Lower lobe of right lung (tissue), 2 donors: ENCODE measurements at regions not wholly inside any gene's neighbourhood (a gene's known extent, or its start where the extent isn't known, plus 50 kb on each side); places are given as distances from the start of the nearest gene placed in this dataset.

ENCODE experiments used
- ATAC-seq, 2 donors: fragments of 200-7000 bp; cut with Tn5 transposase; one replicate each; pipeline ENCODE4 v1.9.1; 2020 to 2022; ENCODE audit warnings: mild to moderate bottlenecking in 2 of 2, moderate library complexity in 2 of 2
- DNase-seq: peaks from one replicate; pipeline ENCODE4 v3.0.0-alpha.2; 2020
- H3K27ac ChIP-seq: fragments of 200-600 bp; one replicate; pipeline ENCODE4 v1.8.0; 2022
- H3K27me3 ChIP-seq: fragments of 200-600 bp; one replicate; pipeline ENCODE4 v1.8.0; 2022; ENCODE audit warnings: low read depth
- H3K36me3 ChIP-seq: fragments of 200-600 bp; one replicate; pipeline ENCODE4 v1.8.0; 2022; ENCODE audit warnings: mild to moderate bottlenecking
- H3K4me1 ChIP-seq: fragments of 200-600 bp; one replicate; pipeline ENCODE4 v1.8.0; 2022
- H3K4me3 ChIP-seq: fragments of 200-600 bp; one replicate; pipeline ENCODE4 v1.8.0; 2022; ENCODE audit warnings: mild to moderate bottlenecking
- H3K9me3 ChIP-seq: fragments of 200-600 bp; one replicate; pipeline ENCODE4 v1.8.0; 2022
- intact Hi-C: fragments of 100-400 bp; cut with DNase I; formaldehyde crosslinking; loops from one replicate; pipeline ENCODE4 v1.11.0; 2022
- TF ChIP-seq, protein P1 (sequence below): fragments of 200-600 bp; IDR thresholded peaks from one replicate; pipeline ENCODE4 v1.8.0; 2022; ENCODE audit warnings: antibody characterized with exemption, mild to moderate bottlenecking
- donor health status: DM: no; HTN: yes; CAD: no; lungs with severe emphysema.

GRCh38 chr21:14712121-14712715, 166.1 kb upstream of the SAMSN1 start:
- no peak for ATAC-seq

GRCh38 chr21:14711287-14711686, 165.2 kb upstream of the SAMSN1 start:
- TF ChIP-seq, protein P1, sequence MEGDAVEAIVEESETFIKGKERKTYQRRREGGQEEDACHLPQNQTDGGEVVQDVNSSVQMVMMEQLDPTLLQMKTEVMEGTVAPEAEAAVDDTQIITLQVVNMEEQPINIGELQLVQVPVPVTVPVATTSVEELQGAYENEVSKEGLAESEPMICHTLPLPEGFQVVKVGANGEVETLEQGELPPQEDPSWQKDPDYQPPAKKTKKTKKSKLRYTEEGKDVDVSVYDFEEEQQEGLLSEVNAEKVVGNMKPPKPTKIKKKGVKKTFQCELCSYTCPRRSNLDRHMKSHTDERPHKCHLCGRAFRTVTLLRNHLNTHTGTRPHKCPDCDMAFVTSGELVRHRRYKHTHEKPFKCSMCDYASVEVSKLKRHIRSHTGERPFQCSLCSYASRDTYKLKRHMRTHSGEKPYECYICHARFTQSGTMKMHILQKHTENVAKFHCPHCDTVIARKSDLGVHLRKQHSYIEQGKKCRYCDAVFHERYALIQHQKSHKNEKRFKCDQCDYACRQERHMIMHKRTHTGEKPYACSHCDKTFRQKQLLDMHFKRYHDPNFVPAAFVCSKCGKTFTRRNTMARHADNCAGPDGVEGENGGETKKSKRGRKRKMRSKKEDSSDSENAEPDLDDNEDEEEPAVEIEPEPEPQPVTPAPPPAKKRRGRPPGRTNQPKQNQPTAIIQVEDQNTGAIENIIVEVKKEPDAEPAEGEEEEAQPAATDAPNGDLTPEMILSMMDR = no peak
- no peaks in the 10 kb centered on the region for H3K36me3 ChIP-seq
- ATAC-seq (no peak), DNase-seq (no peak)
- no peaks in the 10 kb centered on the region for H3K27me3 ChIP-seq
- no peak overlapping the region for H3K27ac ChIP-seq
- H3K4me1 ChIP-seq = no peaks in the 10 kb centered on the region
- no peaks in the 10 kb centered on the region for H3K9me3 ChIP-seq
- intact Hi-C loops = no loop called here
- no peak overlapping the region for H3K4me3 ChIP-seq

More at GRCh38 chr21:14712121-14712715, 166.1 kb upstream of the SAMSN1 start:
- no peak overlapping the region for H3K27ac ChIP-seq
- TF ChIP-seq, protein P1 = no peak
- H3K9me3 ChIP-seq = no peaks in the 10 kb centered on the region
- no peaks in the 10 kb centered on the region for H3K4me1 ChIP-seq
- intact Hi-C loops = no loop called here
- no peak for DNase-seq
- H3K27me3 ChIP-seq = no peaks in the 10 kb centered on the region
- no peaks in the 10 kb centered on the region for H3K36me3 ChIP-seq
- H3K4me3 ChIP-seq = no peak overlapping the region

GRCh38 chr21:14707511-14708020, 161.5 kb upstream of the SAMSN1 start:
- H3K4me3 ChIP-seq = no peak overlapping the region
- TF ChIP-seq, protein P1 = no peak
- no peaks in the 10 kb centered on the region for H3K9me3 ChIP-seq
- DNase-seq (no peak), ATAC-seq (no peak)
- H3K27me3 ChIP-seq = no peaks in the 10 kb centered on the region
- no peaks in the 10 kb centered on the region for H3K36me3 ChIP-seq
- no peak overlapping the region for H3K27ac ChIP-seq
- H3K4me1 ChIP-seq = no peaks in the 10 kb centered on the region
- intact Hi-C loops = no loop called here

- TF ChIP-seq, protein P1 = no peak
- H3K4me3 ChIP-seq = no peak overlapping the region
- H3K4me1 ChIP-seq = no peaks in the 10 kb centered on the region
- DNase-seq (no peak), ATAC-seq (no peak)
- H3K9me3 ChIP-seq = no peaks in the 10 kb centered on the region
- H3K27me3 ChIP-seq = no peaks in the 10 kb centered on the region
- no peaks in the 10 kb centered on the region for H3K36me3 ChIP-seq
- intact Hi-C loops = no loop called here
- H3K27ac ChIP-seq = no peak overlapping the region
Observed at GRCh38 chr21:14706712-14707510, 160.8 kb upstream of the SAMSN1 start.

- Histone ChIP-seq H3K4me3 (no peak overlapping the region), H3K36me3 (no peaks in the 10 kb centered on the region), H3K27me3 (no peaks in the 10 kb centered on the region), H3K4me1 (no peaks in the 10 kb centered on the region), H3K27ac (no peak overlapping the region), H3K9me3 (no peaks in the 10 kb centered on the region)
- ATAC-seq (no peak), DNase-seq (no peak)
- TF ChIP-seq, protein P1 = no peak
- intact Hi-C loops = no loop called here
Observed at GRCh38 chr21:14699433-14700407, 153.6 kb upstream of the SAMSN1 start.
